ENCODE measurements at regions not wholly inside any gene's neighbourhood (a gene's known extent, or its start where the extent isn't known, plus 50 kb on each side); places are given as distances from the start of the nearest gene placed in this dataset.
"Not testable (repeated sequence)": the region's sequence is repeated elsewhere in the genome, so short reads cannot be mapped to it uniquely, and the experiment has no call there.

DNA sequence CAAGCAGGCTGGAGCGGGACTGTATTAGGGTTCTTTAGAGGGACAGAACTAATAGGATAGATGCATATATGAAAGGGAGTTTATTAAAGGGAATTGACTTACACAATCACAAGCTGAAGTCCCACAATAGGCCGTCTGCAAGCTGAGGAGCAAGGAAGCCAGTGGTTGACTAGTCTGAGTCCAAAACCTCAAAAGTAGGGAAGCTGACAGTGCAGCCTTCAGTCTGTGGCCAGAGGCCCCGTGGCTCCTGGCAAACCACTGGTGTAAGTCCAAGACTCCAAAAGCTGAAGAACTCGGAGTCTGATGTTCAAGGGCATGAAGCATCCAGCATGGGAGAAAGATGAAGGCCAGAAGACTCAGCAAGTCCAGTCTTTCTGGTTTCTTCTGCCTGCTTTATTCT lies 281.8 kb downstream of the QKI start:
- DNase-seq (ENCODE audit: low read depth in 2 of 2): not testable (repeated sequence)

DNA sequence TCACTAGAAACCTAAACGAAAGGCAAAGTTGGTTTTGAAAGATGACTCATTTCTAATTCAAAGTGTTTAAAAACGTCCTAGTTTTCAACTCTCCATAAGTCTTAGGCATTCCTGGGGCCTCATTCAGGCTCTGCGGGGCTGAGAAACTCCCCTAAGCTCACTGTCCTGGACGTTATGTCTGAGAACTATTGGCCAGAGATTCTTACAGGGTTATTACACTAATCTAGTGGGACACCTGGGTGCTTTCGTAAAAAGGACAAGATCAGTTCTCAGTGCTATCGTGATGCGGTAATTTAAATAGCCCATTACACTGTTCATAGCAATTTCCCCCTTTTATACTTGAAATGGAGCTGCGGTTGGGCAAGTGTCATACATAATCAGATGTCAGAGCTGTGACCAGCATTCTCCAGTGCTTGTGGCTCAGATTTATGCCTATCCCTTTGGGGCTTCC lies 280.9 kb downstream of the QKI start:
- no peak for DNase-seq (ENCODE audit: low read depth in 2 of 2)

DNA sequence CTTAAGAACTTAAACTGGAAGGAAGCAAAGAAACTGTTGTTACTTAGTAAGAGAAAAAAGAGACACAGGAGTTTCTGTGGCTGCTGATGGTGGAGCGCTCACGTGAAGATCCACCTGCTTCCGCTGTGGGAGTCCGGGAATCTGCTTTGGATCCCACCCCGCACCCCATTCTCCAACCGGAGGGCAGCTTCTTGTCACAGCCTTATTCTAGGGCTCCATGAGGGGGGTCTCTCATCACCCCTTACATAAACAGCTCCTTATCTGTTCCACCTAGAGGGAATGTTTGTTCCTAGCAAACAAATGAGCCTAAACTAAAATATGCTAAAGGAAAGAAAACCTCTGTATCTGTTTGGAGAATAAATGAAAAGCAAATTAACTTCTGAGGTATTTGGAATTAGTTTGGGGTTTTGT lies 280.5 kb downstream of the QKI start:
- DNase-seq (ENCODE audit: low read depth in 2 of 2): no peak

DNA sequence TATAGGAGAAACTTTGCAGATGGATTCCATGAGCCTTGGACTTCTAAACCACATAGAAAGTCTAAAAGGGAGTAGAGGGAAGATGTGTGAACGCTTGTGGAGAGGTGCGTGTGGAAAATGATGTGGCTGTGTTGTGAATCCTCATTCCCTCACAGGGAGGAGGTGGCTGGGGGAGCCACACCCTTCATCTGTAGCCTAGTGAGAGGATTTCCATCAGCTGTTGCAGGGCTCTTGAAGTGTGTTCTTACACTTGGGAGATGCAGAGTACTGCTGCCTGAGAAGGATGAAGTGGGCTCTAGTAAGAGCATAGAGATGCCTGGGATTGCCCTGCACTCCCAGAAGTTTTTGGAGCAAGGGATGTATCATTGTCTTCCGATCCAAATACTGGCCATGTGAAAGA lies 279.6 kb downstream of the QKI start:
- DNase-seq (ENCODE audit: low read depth in 2 of 2): no peak

DNA sequence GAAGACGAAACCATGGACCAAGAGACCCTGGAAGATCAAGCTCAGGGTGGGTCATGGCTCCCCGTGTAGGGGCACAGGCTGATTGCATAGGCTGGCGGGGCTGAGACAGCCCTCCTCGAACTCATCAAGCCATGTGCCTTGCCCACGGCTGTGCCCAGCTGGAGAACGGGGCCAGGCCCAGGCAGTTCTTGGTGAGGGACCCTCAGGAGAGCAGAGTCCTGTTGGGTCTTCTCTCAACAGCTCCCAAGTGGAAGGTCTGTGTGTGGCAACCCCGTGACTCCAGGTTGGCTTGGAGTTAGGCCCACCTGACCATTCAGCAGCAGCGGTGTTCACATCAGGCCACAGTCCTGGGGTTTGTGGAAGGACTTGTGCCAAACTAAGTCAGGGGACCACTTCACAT lies 276.5 kb downstream of the QKI start:
- no peak for DNase-seq (ENCODE audit: low read depth in 2 of 2)

DNA sequence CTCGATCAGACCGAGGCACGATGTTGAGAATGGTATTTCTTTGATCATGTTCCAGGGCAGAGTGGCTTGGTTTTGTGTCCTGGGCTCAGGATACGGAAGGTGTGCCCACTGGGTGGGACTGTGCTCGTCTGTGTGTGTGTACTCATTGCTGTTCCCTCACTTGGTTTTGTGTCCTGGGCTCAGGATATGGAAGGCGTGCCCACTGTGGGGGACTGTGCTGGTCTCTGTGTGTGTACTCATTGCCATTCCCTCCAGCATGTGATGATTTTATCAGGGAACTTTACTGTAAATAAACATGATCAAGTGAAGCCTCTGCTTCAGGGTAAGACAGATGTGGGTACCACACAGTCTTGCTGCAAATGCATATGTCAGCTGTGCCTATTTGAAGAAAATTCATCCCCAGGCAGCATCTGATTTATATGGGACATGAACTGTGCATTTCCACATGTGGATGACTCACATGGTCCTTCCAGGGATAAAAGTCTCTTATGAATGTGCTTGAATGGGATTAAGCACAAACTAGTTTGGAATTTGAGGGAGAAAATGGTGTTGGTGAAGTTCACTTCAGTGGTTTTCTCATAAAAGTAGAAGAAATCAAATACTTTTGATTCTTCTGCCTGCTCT lies 274.3 kb downstream of the QKI start:
- no peak for DNase-seq (ENCODE audit: low read depth in 2 of 2)

DNA sequence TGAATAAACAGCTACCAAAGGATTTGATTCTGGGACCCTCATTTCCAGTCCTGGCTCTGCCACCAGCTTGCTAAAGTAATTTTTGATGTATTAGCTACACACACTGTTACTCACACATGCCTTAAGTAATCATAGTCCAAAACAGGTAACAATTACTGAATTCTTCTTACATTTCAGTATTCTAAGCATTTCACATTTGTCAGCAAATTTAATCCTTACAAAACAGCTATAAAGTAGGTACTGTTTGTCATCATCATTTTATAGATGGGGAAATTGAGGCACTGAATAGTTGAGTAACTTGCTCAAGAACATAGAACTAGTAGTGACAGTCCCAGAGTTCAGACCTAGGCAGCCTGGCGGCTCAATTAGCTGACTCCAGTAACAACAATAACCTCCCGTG lies 272.6 kb downstream of the QKI start:
- no peak for DNase-seq (ENCODE audit: low read depth in 2 of 2)

DNA sequence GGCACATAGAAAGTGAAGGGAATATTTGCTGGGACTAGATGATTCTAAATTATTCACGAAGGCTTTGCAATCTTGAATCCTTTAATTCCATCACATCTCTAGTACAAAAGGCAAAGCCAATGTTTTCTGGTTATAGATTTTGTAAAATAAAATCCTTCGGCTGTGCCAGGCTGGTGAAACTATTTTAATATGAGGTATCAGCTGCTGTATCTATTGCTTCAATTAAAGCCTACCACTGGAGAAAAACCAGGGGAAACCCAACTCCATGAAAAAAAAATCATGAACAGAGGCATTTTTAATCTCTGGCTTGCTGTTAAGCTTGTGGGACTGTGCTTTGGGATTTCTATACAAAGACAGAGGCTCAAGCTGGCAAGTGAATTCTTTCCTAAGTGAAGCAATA lies 271.8 kb downstream of the QKI start:
- DNase-seq (ENCODE audit: low read depth in 2 of 2): no peak

DNA sequence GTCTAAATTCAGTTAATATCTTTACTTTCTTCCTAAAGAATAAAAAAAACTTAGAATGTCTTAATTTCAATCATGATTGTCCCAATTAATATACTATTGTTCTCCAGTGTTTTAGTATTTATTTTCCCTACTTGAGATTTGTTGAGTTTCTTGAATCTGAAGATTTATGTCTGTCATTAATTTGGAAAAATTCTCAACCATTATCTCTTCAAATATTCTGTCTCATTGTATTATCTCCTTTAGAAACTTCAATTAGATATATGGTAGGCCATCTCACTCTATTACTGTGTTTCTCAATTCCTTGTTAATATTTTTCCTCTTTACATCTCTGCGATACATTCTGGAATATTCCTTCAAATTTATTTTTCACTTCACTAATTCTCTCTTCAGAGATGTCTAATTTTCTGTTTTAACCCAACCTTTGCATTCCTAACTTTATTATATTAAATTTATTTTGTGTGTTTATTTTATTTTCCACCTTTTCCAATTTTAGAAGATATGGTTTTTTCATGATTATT lies 268.6 kb downstream of the QKI start:
- no peak for DNase-seq (ENCODE audit: low read depth in 2 of 2)

DNA sequence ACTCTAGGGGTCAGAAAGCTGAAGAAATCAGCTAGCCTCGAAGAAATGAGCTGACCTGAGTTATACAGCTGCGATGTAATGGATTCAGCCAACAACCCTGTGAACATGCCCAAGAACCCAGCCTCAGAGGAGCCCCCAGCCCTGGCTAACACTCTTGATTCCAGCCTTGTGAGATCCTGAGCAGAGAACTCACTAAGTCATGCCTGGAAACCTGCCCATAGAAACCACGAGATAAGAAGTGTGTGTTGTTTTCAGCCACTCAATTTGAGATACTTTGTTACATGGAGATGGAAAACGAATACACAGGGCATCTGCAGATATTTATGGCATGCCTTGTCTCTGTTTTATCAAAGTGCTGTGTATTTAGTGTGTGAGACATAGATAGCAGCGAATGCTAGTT lies 265.2 kb downstream of the QKI start:
- DNase-seq (ENCODE audit: low read depth in 2 of 2): no peak

DNA sequence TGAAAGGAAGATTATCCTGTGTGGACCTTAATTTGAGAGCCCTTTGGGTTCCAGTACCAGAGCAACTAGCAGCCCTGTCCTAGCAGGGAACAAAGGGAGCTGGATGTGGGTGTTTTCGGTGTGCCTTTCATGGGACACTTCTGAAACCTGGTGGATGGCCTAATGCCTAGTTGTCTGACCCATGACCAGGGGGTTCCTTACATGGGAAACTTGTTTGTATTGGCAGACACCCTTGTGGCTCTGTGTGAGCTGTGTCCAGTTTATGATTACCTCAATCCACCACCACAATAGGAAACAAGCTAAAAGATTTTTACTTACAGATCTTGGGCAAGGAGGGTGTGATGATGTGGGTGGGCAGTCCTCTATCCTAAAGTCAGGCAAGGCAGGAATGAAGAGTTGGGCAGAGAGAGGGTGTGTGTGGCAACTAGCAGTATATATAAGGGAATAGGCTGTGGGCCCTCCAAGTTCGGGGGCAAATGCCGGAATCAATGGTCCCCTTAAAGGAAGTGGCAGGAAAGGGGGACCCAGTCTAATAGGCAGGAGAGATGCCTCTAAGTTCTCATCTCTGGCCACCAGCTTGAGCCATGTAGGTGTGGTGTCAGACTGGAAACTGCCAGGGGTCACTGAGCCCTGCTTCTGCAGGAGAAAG lies 264.6 kb downstream of the QKI start:
- DNase-seq (ENCODE audit: low read depth in 2 of 2): no peak

DNA sequence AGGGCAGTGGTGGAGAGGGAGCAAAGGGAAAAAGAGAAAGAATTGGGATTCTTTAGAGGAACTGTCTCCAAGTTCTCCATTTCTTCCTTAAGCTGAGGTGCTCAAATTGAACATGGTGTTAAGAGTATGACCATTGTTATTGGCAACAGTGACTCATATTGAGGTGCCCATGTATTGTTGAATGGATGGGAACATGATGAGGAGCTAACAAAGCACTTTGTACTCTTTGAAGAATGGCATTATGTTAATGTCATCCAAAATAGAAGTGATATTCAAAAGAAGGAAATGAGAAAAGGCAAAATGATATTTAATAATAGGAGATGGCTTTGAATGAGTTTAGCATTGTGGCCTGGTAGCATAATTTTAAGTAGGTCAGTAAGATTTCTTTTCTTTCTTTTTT lies 261.1 kb downstream of the QKI start:
- no peak for DNase-seq (ENCODE audit: low read depth in 2 of 2)

DNA sequence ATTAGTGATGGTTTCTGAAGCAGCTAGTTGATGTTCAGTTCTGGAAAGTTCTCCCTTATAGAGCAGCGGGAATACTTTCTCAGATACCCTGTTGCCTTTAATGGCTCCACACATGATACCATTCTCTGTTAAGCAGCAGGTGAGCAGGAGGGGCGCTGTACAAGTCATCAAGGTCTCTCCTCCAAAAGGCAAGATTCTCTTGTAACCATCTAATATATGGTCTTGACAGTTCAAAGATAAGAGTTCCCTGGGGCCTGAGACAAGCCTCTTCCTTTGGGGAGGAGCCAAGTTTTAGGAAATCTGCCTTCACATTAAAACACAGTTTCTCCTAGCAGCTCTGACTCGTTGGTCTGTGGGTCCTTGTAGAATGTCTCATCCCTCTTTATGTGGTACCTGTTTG lies 258.2 kb downstream of the QKI start:
- DNase-seq (ENCODE audit: low read depth in 2 of 2): no peak

DNA sequence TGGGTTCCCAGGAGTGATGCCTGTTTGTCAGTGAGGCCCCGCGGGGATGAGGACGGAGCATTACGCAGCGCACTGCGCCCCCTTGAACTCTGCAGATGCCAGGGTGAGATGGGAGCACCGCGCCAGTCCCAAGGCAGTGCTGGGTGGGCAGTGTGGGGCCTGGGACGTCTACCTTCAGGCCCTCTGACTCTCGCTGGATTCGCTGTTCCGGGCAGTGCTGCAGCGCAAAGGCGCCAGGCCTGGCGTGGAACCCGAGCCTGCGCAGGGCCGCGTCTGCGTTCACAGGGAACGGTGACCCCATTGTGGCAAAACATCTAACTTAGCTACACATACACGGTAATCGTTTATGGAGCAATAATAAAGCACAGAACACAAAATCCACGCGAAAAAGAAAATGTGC lies 257.3 kb downstream of the QKI start:
- DNase-seq (ENCODE audit: low read depth in 2 of 2): no peak

DNA sequence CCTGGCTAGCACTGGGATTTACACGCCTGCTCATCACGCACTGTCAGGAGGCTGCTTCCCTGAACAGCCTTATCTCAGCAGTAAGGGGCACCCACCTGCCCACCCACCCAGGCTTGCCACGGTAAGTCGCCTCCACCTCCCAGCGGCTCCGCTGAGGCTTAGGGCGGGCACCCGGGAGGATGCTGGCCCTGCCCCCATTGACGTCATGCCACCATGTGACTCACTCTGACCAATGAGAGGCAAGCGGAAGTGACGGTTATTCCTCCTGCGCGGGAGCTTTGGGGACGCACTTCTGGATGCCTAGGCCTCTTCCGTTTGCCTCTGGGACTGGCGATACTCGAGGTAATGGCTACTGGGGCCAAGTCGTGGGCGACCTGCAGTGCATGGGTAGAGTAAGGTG lies 256.8 kb downstream of the QKI start:
- no peak for DNase-seq (ENCODE audit: low read depth in 2 of 2)

DNA sequence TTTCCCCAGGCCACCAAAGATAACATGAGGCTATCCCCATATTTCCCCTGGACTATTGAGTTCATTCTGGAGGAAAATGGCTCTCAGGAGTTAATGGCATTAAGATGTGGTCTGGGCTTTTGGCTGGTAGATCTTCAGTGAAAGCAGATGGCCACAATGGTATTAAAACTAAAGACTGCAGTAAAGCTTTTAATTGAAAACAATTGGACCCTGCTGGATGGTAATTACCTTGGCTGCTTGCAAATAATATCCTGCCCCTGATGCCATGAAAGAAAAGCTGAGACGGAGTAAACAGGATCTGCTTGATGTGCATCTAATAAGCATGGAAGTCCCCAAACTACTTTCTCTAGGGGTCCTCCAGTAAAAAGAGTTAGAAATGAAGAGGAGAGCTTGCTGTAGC lies 255.8 kb downstream of the QKI start:
- DNase-seq (ENCODE audit: low read depth in 2 of 2): no peak

DNA sequence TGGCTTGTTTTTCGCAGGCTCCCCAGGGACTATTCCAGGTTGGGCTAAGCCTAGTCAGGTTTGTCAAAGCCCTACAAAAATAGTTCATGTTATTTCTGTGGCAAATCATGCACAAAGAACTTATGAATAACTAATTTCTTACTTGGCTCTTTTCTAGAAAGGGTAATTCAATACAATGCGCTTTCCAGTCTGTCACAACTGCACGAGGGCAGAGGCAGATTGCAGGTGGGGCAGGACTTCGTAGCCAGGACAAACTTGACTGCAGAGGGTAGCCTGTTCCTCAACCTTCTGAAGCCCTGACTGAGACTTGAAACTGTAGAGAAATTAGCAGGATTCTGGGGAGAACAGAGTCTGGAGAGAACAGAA lies 253.5 kb downstream of the QKI start:
- DNase-seq (ENCODE audit: low read depth in 2 of 2): no peak

DNA sequence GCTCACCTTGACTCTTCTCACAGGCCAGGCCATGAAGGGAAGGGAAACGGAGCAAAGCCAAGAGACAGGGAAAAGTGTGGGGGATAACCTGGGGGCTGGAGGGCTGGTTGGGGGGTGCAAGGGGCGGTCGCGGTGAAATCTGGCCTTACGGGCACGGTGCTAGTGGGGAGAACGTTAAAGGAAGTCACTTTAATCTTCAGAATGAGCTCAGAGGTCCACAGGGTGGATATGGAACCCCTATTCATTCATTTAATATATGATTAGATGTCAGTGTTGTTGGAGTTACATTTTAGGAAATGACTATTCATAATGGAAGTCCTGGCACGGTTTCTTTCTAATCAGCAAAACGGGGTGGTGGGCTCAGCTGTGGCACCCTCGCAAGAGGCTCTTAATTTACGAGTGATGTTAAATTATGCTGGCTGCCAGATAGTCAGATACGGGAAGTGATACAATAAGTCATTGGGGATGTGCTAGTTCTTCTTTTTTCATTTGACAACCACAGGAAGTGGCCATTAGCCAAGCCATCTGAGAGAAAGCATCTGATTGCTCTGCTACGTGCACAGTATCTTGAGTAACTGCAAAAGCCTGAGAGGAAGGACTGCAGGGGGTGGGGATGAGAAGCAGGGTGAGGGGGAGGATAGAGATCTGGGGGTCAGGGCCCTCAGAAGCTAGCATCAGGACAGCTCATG lies 253.0 kb downstream of the QKI start:
- DNase-seq (ENCODE audit: low read depth in 2 of 2): no peak

DNA sequence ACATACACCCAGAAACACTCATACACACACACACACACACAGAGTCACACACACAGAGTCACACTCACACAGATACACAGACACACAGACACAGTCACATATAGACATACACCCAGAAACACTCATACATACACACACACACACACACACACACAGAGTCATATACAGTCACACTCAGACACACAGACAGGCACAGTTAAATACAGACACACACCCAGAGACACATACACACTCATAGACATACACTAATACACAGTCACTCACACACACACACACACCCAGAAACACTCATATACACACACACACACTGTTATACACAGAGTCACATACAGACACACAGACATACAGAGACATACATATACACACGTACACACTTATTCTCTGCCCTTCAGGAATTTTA lies 250.9 kb downstream of the QKI start:
- DNase-seq (ENCODE audit: low read depth in 2 of 2): no peak

DNA sequence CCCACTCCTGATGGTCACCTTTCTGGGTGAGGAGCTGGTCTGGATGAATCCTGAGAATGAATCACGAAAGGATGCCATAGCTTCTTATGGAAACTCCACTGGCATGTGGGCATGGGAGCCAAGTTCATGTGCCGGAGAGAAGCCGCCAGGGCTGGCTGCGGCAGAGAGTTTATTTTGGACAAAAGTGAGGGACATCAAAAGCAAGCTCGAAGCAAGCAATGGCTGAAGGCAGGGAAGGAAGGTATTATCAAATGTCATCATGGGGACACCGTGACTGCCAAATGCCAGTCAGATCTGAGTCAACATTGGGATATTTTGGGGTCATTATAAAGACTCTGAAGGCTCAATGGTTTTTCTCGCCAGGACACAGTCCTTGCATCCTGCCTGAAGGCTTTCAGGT lies 249.1 kb downstream of the QKI start:
- no peak for DNase-seq (ENCODE audit: low read depth in 2 of 2)

DNA sequence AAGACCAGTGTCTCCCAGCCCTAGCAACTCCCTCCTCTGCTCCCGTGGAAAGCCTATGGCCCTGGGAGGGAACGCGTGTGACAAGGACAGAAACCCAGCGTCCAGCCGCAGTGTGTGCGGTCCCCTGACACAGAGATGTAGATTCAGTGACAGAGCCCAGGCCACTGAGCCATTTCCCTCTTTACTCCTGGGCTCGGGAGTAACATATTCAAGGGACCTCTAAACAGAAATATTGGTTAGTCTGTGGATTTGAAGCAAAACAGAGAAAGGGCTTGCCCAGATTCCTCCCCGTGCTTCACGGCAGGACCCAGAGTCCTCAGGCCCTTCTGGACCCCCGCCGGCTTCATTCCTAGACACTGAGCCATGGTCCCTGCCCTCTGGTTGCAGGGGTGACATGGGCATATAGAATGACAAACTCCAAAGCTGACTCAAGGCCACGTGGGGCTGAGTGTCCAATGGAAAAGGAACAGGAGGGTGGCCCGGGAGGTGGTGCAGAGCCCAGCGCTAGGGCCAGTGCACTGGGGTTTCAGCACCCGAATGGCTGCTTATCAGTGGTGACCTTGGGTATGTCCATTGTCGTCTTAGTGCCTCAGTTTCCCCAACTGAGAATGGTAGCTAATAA lies 248.2 kb downstream of the QKI start:
- no peak for DNase-seq (ENCODE audit: low read depth in 2 of 2)

DNA sequence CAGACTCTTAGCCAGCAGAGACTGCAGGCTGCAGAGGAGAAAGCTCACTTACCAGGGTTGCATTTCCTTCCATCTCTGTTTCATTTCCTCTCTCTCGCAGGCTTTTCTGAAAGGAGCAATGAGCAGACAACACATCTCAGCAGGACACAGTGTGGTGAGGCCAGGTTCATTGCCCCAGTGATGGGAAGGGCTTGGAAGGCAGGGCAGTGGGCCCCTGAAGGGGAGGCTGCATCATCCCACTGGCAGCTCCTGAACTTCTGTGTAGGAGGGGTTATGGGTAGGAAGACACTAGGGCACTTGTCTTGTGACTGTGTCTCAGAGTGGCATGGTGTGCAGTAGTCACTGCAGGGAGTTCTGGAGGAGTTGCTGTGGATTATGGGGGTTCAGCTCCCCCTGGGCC lies 246.8 kb downstream of the QKI start:
- DNase-seq (ENCODE audit: low read depth in 2 of 2): no peak

DNA sequence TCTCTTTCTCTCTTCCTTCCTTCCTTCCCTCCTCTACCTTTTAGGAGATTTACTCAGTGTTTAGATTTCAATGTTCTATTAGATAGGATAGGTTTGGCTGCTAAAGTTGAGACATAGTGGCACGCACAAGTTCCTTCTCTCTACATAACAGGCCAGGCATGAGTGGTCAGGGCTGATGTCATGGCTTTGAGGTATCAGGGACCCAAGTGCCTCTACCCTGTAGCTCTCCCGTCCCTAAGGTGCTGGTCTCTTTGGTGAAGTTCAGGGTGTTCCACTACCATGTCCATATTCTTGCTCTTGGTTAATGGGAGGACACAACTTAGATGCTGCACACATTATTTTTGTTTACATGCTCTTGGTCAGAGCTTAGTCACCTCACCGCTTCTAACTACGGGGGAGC lies 245.3 kb downstream of the QKI start:
- DNase-seq (ENCODE audit: low read depth in 2 of 2): no peak

All from stimulated activated CD8-positive, alpha-beta memory T cell treated with anti-CD3 and anti-CD28 coated beads, Interleukin-7, amount 100 ng/mL, for 1 hour (primary cell).